ENCODE measurements at regions not wholly inside any gene's neighbourhood (a gene's known extent, or its start where the extent isn't known, plus 50 kb on each side); places are given as distances from the start of the nearest gene placed in this dataset.

- no peak for DNase-seq (ENCODE audit: low read depth in 2 of 2)
These were observed 50.0 kb upstream of the DOCK9 start for GRCh38 chr13:99027661-99028425.

GRCh38 chr13:99028890-99029289 is 51.0 kb upstream of the DOCK9 start:
- DNase-seq (ENCODE audit: low read depth in 2 of 2) = no peak

- no peak for DNase-seq (ENCODE audit: low read depth in 2 of 2)
These were observed 51.7 kb upstream of the DOCK9 start for GRCh38 chr13:99029576-99029975.

GRCh38 chr13:99030326-99030725 is 52.5 kb upstream of the DOCK9 start:
- DNase-seq (ENCODE audit: low read depth in 2 of 2) = no peak

- DNase-seq (ENCODE audit: low read depth in 2 of 2) = peak in 1 of 2 donors; percentile 17
These were observed 54.0 kb upstream of the DOCK9 start for GRCh38 chr13:99031832-99032231.

GRCh38 chr13:99033814-99034213 is 56.0 kb upstream of the DOCK9 start:
- peak; percentile 51 to 63 for DNase-seq (ENCODE audit: low read depth in 2 of 2)

GRCh38 chr13:99034333-99035085 is 56.6 kb upstream of the DOCK9 start:
- DNase-seq (ENCODE audit: low read depth in 2 of 2) = no peak

- no peak for DNase-seq (ENCODE audit: low read depth in 2 of 2)
These were observed 57.9 kb upstream of the DOCK9 start for GRCh38 chr13:99035715-99036114.

GRCh38 chr13:99037756-99038155 is 59.9 kb upstream of the DOCK9 start:
- DNase-seq (ENCODE audit: low read depth in 2 of 2) = no peak

- DNase-seq (ENCODE audit: low read depth in 2 of 2) = no peak
These were observed 61.9 kb upstream of the DOCK9 start for GRCh38 chr13:99039718-99040280.

GRCh38 chr13:99040536-99041131 is 62.8 kb upstream of the DOCK9 start:
- no peak for DNase-seq (ENCODE audit: low read depth in 2 of 2)

- no peak for DNase-seq (ENCODE audit: low read depth in 2 of 2)
These were observed 63.5 kb upstream of the DOCK9 start for GRCh38 chr13:99041337-99041736.

GRCh38 chr13:99041788-99042187 is 63.9 kb upstream of the DOCK9 start:
- DNase-seq (ENCODE audit: low read depth in 2 of 2) = no peak

GRCh38 chr13:99042521-99043250 is 64.8 kb upstream of the DOCK9 start:
- DNase-seq (ENCODE audit: low read depth in 2 of 2) = no peak

GRCh38 chr13:99043831-99044231 is 66.0 kb upstream of the DOCK9 start:
- no peak for DNase-seq (ENCODE audit: low read depth in 2 of 2)

GRCh38 chr13:99044764-99045163 is 66.9 kb upstream of the DOCK9 start:
- DNase-seq (ENCODE audit: low read depth in 2 of 2) = no peak

GRCh38 chr13:99045396-99045795 is 67.5 kb upstream of the DOCK9 start:
- DNase-seq (ENCODE audit: low read depth in 2 of 2) = no peak

GRCh38 chr13:99046851-99047250 is 69.0 kb upstream of the DOCK9 start:
- DNase-seq (ENCODE audit: low read depth in 2 of 2) = no peak

GRCh38 chr13:99050983-99051488 is 73.2 kb upstream of the DOCK9 start:
- DNase-seq (ENCODE audit: low read depth in 2 of 2) = no peak

GRCh38 chr13:99051768-99052455 is 74.0 kb upstream of the DOCK9 start:
- no peak for DNase-seq (ENCODE audit: low read depth in 2 of 2)
